HG02840 (cell line): ENCODE measurements at regions not wholly inside any gene's neighbourhood (a gene's known extent, or its start where the extent isn't known, plus 50 kb on each side); places are given as distances from the start of the nearest gene placed in this dataset.

ENCODE experiments used
- ATAC-seq: cut with Tn5 transposase; IDR thresholded peaks from one replicate; pipeline ENCODE4 v1.9.1; 2021; ENCODE audit warnings: mild to moderate bottlenecking, moderate library complexity, moderate number of reproducible peaks; ENCODE audit not compliant: unreplicated experiment, low FRiP score

GRCh38 chr16:87051526-87052320 is 265.5 kb downstream of the C16orf95 start:
- no peak for ATAC-seq

GRCh38 chr16:87052506-87052905 is 264.7 kb downstream of the C16orf95 start:
- ATAC-seq = no peak

- ATAC-seq = no peak
These were observed 263.9 kb downstream of the C16orf95 start for GRCh38 chr16:87053016-87053982.

- ATAC-seq = no peak
These were observed 263.0 kb downstream of the C16orf95 start for GRCh38 chr16:87054154-87054553.

GRCh38 chr16:87054856-87055255 is 262.3 kb downstream of the C16orf95 start:
- ATAC-seq = no peak

GRCh38 chr16:87056083-87056482 is 261.1 kb downstream of the C16orf95 start:
- no peak for ATAC-seq

GRCh38 chr16:87056551-87056950 is 260.6 kb downstream of the C16orf95 start:
- ATAC-seq = no peak

- ATAC-seq = no peak
These were observed 259.8 kb downstream of the C16orf95 start for GRCh38 chr16:87057211-87057881.

- ATAC-seq = no peak
These were observed 259.1 kb downstream of the C16orf95 start for GRCh38 chr16:87057951-87058560.

GRCh38 chr16:87058728-87059250 is 258.4 kb downstream of the C16orf95 start:
- ATAC-seq = no peak

GRCh38 chr16:87060034-87060986 is 256.9 kb downstream of the C16orf95 start:
- ATAC-seq = no peak

GRCh38 chr16:87061243-87061920 is 255.8 kb downstream of the C16orf95 start:
- ATAC-seq = no peak

- ATAC-seq = no peak
These were observed 254.4 kb downstream of the C16orf95 start for GRCh38 chr16:87062569-87063442.

GRCh38 chr16:87063543-87063942 is 253.6 kb downstream of the C16orf95 start:
- no peak for ATAC-seq

- ATAC-seq = no peak
These were observed 252.3 kb downstream of the C16orf95 start for GRCh38 chr16:87064731-87065445.

- ATAC-seq = no peak
These were observed 251.6 kb downstream of the C16orf95 start for GRCh38 chr16:87065446-87066132.
